Fibroblast of the conjunctiva (primary cell): ENCODE measurements at regions not wholly inside any gene's neighbourhood (a gene's known extent, or its start where the extent isn't known, plus 50 kb on each side); places are given as distances from the start of the nearest gene placed in this dataset.
"Not testable (repeated sequence)": the region's sequence is repeated elsewhere in the genome, so short reads cannot be mapped to it uniquely, and the experiment has no call there.

Experiments
- DNase-seq: peaks from one replicate; pipeline ENCODE4 v3.0.0-alpha.2; 2010; ENCODE audit warnings: low read depth

DNA sequence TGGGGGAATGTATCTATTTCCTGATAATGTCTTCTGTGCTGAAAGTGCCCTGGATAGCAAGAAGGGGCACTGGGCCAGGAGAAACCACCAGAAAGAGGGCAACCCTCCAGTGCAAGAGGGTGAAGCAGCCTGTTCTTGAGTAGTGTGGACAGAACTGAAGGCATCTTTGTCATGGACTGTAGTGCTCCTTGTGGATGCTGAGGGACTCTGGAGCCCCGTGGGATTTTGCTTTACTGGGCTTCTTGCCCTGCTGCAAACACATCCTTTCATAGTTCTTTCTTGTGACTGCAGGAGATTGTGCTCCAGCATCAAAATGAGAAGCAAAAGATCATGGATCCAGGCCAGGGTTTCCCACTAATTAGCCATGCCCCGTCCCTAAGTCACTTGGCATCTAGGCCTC, 300.6 kb downstream of the ZNF326 start:
- DNase-seq, result no peak

DNA sequence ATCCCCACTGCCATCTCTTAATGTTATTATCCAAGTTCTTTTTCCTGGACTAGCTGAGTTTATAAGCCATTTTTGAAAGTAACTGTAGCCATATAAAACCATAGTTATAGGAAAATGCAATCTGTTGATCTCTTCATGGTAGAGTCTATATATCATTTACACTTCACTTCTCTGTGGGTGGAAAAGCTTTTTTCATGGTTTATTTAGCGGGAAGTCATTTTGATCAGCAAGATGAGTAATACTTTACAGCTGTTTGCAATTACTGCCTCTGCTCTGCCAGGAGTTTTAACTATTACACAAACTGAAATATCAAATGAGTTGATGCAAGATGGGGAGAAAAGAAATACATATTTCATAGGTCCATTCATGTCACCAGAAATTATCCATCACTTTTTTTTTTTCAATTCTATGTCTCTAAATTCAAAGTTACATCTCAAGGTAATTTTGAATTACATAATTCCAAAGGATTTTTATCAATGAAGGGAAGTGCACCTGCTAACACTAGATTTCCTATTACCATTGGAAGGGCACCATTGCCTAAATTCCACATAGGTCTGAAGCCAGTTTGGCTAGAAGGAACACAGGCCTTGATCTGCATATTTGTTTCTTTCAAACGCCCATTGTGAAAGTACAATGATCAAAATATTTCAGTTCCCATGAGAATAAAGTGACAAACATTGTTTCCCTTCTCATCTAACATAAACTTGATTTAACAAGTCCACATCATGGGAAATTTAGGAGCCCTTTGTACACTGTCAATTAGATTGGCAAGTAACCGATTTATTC, 296.7 kb downstream of the ZNF326 start:
- DNase-seq, result no peak

DNA sequence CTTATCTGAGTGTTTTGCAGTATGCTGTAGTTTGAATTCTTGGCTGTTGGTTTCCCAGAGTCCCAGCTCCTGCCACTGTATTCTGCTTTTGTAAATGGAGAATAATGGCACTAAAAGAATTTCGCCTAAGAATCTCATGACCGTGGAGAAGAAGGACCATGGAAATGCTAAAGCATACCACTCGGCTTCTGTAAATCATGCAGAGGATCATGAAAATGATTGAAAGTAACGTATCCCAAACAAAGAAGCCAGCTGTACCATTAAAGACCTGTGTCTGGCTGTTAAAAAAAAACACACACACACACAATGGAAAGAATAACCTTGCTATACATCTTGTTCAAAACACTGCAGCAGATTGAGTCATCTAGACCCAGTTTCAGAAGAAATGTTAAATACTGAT, 287.9 kb downstream of the ZNF326 start:
- no peak for DNase-seq

DNA sequence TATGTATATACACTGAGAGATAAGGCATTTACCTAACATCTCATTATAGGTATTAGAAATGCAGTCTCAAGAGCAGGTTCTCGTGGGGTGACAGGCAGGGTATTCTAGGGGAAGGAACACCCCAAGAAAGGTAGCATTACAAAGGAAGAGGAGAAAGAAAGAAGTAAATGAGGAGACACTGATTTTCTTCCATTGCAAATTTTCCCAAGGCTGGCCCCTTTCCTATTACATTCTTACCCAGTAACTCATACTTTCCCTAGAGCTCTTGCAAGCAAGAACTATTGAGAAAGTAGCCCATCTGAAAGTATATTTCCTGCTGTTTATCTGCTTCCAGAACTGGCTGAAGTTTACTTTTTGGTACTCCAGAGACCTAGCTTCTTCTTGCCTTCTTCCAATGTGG, 287.0 kb downstream of the ZNF326 start:
- not testable (repeated sequence) for DNase-seq

DNA sequence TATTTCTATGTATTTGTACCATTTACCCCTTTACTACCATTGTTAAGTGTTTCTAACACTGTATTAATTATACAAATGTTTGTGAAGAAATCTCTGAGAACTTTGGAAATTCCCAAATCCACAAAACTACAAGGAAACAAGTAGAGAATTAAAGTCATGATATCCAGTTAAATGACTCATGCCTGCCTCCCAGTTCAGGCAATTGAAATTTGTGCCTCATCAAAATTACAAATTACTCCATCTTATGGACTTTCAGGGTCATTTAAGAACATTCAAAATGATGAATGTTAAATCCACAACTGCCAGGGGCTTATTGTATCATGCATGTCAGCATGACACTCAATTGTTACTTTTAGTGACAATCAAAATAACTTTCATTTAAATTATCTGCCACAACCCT, 282.4 kb downstream of the ZNF326 start:
- no peak for DNase-seq

DNA sequence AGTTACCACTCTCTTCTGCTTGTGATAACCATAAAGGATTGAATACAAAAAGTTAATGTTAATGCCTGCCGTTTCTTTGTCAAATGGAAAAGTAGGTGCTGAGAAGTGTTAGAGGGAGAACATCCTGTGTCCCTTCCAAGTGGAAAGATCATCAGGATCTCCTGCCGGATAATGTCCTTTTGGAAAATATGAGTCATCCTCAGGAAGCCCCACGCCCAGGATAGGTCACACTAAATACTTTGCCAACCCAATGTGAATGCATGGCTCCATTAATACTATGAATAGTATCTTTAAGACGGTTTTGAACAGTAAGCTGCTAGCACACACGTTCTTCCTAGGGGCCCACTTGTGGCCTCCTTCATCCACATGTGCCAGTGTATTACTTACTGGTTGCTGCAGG, 279.5 kb downstream of the ZNF326 start:
- no peak for DNase-seq

DNA sequence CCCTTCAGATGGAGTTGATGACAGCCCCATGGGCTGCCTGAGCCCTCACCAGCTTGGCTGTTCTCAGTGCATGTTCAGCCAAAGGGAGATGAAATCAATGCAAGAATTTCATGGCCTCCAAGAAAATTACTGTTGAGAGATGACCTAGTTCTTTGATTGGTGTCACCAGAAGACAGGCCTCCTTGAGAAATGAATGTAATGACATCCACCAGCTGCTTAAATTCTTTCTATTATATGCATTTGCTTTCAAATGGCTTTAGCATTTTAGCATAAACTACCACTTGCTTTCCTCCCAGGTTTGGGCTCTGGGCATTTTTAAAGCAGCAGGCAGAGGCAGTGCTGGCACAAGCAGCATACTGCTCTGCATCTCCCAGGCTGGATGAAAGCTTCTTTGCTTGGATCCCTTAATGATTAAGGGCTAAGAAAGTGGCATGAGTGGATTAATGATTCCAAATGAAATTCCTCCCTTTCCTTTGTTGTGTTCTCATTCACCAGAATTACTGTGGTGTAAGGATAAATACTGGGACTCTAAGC, 278.4 kb downstream of the ZNF326 start:
- DNase-seq, result no peak

DNA sequence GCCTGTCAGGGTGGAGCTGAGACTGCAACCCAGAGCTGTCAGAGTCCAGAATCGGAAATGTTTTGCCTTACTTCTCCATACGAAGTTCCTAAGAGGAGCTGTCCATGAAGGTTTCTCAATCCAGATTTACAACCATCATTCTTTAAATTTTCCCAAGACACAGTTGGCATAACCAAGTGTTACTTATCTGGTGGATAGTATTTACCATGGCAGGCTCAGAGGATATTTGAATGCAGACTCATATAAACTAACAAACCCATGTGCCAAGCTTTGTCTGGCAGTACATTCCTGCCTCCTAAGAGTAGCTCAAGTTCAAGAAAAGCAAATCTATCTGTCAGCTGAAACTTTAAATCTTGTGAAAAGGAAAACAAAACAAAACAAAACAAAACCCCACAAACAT, 267.9 kb downstream of the ZNF326 start:
- DNase-seq, result no peak

DNA sequence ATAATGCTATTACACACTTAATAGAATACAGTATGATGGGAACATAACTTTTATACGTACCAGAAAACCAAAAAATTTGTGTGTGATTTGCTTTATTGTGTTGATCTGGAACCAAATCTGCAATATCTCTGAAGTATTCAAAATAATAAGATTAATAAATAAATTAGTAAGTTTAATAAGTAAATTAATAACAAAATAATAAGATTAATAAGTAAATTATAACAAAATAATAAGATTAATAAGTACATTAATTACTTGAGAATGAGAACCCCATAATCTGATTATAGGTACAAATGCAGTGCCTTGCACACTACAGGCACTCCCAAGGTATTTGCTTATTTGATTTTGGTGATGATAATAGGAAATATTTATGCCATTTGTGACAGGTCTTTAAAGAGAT, 267.4 kb downstream of the ZNF326 start:
- DNase-seq, result no peak

DNA sequence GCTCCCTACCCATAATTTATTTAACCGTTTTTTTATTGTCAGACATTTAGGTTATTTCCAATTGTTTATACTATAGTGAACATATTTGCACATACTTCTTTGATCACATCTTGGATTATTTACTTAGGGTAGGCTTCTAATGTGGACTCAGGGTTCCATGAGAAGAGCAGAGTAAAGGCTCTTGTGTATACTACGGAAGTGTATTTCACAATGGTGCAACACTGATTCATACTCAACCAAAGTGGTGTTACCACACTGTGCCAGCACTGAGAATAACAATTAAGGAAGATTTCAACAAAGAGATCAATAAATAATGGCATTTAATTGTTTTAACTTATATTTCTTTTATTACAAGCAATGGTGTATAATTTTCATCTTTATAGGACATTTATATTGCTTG, 251.2 kb downstream of the ZNF326 start:
- DNase-seq, result no peak

DNA sequence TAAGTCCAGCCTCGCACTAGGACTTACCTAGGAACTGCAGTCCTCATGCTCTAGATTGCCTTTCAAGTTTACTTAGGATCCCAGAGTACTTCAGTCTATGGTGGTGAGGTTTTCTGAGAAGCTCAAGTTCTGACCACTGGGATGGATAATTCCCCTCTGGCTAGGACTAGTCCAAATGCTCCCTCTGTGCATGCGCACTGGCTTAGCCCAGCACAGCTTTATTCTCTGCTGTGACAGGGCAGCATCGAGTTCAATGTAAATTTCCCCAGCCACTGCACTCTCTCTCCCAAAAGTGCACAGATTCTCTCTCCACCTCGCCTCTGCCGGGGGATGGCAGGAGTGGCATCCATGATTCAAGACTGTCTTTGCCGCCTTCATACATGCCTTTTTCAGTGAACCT, 241.6 kb downstream of the ZNF326 start:
- DNase-seq, result no peak

DNA sequence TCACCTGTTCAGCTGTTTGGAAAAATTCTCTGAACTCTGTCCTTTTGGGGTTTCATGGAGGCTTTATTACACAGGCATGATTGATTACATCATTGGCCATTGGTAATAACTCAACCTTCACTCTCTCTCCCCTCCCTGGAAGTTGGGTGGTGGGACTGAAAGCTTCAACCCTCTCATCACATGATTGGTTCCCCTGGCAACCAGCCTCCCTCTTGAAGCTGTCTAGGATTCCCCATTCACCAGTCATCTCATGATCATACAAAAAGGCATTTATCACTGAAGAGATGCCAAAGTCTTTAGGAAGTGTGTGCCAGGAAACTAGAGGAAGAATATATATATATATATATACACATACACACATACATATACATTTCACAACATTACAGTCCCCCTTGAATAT, 228.5 kb downstream of the ZNF326 start:
- DNase-seq, result no peak

DNA sequence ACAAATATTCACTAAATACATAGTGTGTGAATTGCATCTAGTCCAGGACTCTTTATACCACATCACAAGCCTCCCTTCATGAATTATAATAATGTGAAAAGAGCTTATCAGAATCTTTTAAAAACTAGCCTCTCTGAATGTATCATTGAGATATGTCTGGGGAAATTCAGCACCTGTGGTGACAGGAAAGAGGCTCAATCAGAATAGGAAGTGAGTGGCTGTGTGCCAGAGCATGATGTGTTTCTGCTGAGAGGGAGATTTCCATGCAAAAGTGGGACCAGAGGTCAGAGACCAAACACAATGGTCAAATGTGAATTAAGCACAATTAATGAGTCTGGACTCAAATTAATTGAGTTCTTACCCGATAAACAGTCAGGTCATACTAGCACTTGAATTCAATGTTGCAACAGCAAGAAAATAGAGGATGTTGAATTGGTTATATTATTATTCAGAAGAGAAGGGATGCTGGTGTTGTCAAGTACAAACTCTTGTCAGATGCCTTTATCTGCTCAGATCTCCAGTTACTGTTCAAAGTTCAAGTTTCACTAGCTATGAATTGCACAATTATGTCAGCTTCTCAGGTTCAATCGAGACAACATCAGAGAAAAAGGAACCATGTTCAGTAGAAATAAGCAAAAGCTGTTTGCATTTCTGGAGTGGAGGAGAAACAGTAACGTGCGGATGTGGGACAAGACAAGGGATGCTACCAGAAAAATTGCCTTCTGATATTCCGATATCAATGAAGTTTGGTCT, 226.2 kb downstream of the ZNF326 start:
- no peak for DNase-seq

DNA sequence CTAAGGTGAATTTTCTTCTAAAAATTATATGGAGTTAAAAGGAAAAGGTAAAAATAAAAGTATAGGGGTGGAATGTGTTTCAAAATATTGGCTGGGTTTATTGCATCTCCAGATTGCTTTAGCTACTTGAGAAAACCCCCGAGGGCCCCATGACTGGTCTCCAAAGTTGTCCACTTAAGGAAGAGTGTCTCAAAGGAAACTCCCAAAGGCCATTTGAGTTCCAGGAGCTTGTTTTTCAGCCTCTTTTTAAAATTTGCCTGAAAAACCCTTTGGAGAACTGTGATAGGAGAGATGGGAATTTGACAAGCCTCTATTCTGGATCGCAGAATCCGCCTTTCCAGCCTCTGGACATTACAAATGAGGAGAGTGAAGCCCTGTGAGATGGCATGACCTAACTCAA, 225.6 kb downstream of the ZNF326 start:
- no peak for DNase-seq

DNA sequence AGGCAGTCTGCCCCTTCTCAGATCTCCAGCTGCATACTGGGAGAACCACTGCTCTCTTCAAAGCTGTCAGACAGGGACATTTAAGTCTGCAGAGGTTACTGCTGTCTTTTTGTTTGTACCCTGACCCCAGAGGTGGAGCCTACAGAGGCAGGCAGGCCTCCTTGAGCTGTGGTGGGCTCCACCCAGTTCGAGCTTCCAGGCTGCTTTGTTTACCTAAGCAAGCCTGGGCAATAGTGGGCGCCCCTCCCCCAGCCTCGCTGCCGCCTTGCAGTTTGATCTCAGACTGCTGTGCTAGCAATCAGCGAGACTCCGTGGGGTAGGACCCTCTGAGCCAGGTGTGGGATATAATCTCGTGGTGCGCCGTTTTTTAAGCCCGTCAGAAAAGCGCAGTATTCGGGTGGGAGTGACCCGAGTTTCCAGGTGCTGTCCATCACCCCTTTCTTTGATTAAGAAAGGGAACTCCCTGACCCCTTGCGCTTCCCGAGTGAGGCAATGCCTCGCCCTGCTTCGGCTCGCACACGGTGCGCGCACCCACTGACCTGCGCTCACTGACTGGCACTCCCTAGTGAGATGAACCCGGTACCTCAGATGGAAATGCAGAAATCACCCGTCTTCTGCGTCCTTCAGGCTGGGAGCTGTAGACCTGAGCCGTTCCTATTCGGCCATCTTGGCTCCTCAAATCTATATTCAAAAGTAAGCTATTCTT, 224.4 kb downstream of the ZNF326 start:
- not testable (repeated sequence) for DNase-seq

DNA sequence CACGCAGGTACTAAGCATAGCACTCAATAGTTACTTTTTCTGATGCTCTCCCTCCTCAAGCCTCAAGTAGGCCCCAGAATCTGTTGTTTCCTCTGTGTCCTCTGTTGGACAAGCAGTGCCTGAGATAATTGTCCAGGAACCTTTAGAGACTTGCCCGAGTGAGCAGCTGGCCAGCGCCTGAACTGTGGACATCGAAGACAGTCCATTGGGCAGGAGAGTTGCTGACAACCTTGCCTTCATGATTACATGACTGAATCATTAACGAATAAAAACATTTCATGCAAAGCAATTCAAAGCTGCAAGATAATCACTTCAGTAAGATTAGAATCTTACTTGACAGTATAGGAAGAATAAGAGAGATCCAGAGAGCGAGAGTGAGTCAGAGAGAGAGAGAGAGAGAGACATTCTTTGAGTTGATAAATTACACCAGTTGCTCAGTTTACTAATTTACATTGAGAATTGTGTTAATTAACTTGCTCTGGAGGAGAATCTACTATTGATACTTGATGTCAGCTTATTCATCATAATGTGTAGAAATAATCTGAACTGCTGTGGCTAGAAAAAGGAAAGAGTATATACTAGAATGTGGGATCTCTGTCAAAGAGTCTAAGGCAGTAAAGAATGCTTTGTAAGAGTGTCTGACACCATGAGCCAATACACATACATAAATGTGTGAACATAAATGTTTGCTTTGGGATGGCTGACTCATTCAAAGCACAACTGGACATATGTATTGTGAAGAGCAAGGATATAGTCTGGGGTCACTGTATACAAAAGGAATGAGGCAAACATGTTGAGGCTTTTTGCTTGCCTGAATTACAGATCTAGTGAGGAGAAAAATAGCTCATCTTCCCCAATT, 216.0 kb downstream of the ZNF326 start:
- DNase-seq, result no peak

DNA sequence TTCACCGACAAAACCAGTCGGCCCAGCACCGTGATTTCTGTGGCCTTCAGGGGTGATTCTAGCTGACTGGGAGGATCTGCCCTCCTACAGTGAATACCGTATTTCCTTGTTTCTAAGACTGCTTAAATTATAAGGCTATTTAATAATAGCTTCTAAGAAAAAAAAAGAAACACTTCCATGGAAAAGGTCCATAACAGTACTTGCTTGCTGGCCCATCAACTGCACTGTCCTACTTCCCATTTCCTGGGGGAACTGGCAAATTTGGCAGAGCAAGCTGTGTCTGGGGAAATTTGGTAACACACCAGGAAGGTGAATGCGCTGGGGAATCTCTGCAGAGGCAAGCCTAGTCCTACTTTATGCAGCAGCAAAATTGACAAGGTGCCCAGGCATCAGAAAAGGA, 214.0 kb downstream of the ZNF326 start:
- DNase-seq, result no peak

DNA sequence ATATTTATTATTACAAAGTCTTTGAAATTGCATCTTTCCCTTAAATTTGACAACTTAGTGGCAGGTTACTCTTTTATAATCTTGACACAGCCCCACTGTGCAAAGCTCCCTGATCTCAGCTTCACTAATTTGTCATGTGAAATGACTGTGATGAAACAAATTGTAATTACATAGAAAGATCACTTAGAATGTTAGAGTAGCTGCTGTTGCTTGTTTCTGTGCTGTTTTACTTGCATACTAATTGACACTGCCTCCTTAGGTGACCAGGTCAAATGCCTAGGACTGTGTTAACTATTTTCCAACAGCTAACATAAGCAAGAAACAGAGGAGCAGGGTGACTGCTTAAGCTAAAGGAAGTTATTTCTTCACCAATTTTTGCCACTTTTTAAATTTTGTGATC, 211.3 kb downstream of the ZNF326 start:
- no peak for DNase-seq

DNA sequence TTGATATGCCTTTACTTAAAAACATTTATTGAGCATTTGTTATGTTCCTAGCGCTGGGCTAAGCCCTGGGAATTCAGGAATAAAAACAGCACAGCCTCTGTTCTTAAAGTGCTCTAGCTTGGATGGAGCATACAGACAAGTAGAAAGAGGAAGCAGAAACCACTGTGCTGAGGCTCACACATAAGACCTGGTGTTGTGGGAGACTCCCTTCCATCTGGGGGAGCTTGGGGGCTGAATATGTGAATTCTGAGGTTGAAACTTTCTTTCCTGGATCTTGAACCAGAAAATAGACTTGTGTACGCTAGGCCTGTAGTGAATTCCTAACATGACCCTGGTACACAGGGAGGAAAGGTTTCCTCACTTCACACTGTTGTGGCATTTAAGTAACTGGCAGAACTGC, 209.9 kb downstream of the ZNF326 start:
- DNase-seq, result no peak

DNA sequence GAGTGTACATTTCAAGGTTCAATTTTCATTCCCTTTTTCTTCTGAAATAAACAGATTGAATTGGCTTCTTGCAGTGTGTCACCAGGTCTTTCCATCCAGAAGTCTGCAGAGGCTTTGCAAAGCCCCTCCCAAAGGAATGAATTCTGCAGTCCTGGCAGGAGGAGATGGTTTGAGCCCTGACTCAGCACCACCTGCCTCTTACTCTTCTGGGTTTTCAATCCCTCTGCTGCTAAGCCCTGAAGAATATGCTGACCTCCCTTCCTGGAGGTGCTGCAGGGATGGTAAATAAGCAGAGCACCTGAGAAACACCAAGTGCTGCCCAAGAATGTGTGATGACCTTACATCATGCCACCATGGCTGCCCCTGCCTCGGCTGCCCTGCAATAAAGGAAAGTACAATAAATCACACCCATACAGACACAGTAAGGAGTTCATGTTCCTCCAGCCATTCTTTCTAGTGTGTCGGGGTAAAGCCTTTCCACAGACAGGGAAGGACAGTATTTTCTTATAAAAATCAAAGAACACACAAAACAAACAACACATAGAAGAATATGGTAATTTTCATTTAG, 209.2 kb downstream of the ZNF326 start:
- no peak for DNase-seq
